ENCODE measurements at regions not wholly inside any gene's neighbourhood (a gene's known extent, or its start where the extent isn't known, plus 50 kb on each side); places are given as distances from the start of the nearest gene placed in this dataset.
A peak's percentile ranks its signal among the peaks of the same experiment; 100 is the strongest.
"Not testable (repeated sequence)": the region's sequence is repeated elsewhere in the genome, so short reads cannot be mapped to it uniquely, and the experiment has no call there.

DNA sequence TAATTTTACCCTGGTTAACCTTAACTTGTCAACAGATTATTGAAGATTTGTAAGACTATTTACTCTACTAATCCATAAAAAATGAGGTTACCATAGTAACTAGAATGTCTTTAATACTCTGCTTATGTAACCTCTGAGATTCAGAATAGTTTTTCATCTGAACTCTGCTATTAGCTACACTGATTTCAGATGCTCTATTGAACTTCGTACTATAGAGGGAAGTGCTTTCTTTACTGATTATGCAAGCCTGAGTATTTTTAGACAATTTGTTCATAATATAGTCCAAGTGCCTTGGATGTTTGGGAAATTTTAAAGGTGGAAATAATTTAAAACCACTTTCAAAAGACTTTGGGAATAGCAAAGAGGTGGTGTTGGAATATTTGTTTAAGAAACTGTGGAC lies 107.9 kb upstream of the GBE1 start:
- in situ Hi-C loops (cut with HindIII; ENCODE audit: low pct_unique_long_range_greater_than_20kb, low sequenced_read_pairs) = no loop called here
- no peak for DNase-seq (ENCODE audit: low read depth)

DNA sequence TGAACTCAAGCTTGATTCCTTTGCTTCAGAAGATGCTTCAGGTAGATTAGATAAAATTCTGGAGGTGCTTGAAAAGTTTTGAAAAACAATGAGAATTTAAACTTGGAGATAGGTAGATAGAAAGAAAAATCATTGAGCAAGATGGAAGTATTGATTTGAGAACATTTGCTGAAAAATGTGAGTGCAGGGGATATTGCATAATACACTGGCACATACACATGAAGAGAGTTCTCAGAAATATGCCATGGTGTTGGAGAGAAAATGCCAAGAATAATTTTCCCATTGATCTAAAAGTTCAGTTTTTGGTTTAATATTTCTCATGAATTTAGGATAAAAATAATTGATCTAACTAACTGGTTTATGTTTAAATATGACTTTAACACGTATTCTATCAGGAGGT lies 107.2 kb upstream of the GBE1 start:
- in situ Hi-C loops (cut with HindIII; ENCODE audit: low pct_unique_long_range_greater_than_20kb, low sequenced_read_pairs) = no loop called here
- DNase-seq (ENCODE audit: low read depth) = no peak

DNA sequence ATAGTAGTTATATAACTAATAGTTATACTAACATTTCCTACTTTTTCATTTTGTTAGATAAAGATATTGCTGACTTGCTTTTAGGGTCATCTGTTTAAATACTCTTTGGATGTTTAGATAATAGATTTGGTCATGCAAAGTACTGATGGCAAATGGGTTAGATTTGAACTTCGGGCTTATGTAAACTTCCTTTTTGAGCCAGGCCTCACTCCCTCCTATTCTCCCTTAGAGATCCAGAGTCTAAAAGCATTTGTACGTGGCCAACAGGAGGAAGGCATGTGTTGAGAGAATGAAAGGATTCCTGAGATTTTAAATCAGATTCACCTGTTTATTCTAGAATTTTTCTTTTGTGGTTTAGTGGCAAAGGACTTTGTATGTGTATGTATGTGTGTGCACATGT lies 106.4 kb upstream of the GBE1 start:
- DNase-seq (ENCODE audit: low read depth) = no peak
- in situ Hi-C loops (cut with HindIII; ENCODE audit: low pct_unique_long_range_greater_than_20kb, low sequenced_read_pairs) = no loop called here

GRCh38 chr3:81865164-81865563 lies 103.7 kb upstream of the GBE1 start:
- DNase-seq (ENCODE audit: low read depth); in situ Hi-C loops (cut with HindIII; ENCODE audit: low pct_unique_long_range_greater_than_20kb, low sequenced_read_pairs): not testable (repeated sequence)

- in situ Hi-C loops (cut with HindIII; ENCODE audit: low pct_unique_long_range_greater_than_20kb, low sequenced_read_pairs) = no loop called here
- DNase-seq (ENCODE audit: low read depth) = no peak
Observed at GRCh38 chr3:81864272-81864671, 102.8 kb upstream of the GBE1 start.

- in situ Hi-C loops (cut with HindIII; ENCODE audit: low pct_unique_long_range_greater_than_20kb, low sequenced_read_pairs) = no loop called here
- no peak for DNase-seq (ENCODE audit: low read depth)
Observed at GRCh38 chr3:81863756-81864155, 102.3 kb upstream of the GBE1 start.

GRCh38 chr3:81861593-81861992 lies 100.1 kb upstream of the GBE1 start:
- DNase-seq (ENCODE audit: low read depth) = no peak
- in situ Hi-C loops (cut with HindIII; ENCODE audit: low pct_unique_long_range_greater_than_20kb, low sequenced_read_pairs) = no loop called here

- DNase-seq (ENCODE audit: low read depth) = no peak
- in situ Hi-C loops (cut with HindIII; ENCODE audit: low pct_unique_long_range_greater_than_20kb, low sequenced_read_pairs) = no loop called here
Observed at GRCh38 chr3:81859524-81859923, 98.1 kb upstream of the GBE1 start.

DNA sequence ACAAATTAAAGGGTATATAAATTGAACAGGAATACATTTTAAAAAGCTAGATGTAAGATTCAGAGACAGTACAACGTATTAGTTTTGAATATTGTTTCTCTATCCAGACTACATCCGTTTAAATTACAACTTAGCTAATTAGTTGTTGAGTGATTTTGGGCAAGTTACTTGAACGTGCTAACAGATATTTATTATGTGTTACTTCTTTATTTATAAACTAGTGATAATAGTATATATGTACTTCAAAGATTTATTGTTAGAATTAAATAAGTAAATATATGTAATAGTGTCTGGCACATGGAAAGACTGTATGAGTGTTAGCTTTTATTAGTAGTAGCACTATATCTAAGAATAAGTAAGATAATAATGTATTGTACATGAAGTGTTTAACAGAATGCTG lies 92.0 kb upstream of the GBE1 start:
- DNase-seq (ENCODE audit: low read depth) = no peak
- in situ Hi-C loops (cut with HindIII; ENCODE audit: low pct_unique_long_range_greater_than_20kb, low sequenced_read_pairs) = no loop called here

GRCh38 chr3:81851176-81851575 lies 89.7 kb upstream of the GBE1 start:
- in situ Hi-C loops (cut with HindIII; ENCODE audit: low pct_unique_long_range_greater_than_20kb, low sequenced_read_pairs) = no loop called here
- DNase-seq (ENCODE audit: low read depth) = no peak

DNA sequence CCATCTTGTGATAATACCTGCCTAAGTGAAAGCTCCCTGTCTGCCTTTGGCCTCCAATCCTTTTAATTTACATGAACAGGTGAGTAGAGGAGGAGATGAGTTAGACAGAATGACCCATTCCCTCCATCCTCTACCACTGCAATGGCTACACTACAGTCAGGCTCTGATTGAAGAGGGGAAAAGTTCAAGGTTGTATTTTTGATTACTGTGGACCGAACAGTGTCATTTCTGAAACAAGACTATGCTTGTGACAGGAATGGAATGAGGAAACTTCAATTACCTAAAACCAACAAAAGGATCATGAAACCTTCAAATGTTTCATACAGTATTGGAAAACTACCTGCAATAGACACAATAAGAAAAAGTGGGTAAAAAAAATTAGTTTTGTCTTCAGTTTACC lies 85.5 kb upstream of the GBE1 start:
- no peak for DNase-seq (ENCODE audit: low read depth)
- in situ Hi-C loops (cut with HindIII; ENCODE audit: low pct_unique_long_range_greater_than_20kb, low sequenced_read_pairs) = no loop called here

DNA sequence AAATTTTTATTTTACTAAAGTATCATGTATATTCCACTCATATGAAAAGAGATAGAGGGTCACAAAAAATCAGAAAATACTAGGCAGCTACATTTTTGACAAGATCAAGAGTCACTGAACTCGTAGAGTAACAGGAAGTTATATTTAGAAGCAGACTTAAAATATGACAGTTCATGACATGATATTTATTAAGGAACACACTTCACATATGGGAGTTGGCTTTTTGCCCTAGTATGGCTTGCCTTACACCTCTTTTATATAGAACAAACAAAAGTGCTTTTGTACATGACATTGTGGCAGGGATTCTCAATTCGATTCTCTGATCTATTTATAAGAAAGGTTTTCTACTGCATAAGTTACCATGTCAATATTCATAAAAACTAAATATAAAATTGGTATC lies 80.1 kb upstream of the GBE1 start:
- no peak for DNase-seq (ENCODE audit: low read depth)
- in situ Hi-C loops (cut with HindIII; ENCODE audit: low pct_unique_long_range_greater_than_20kb, low sequenced_read_pairs) = no loop called here

DNA sequence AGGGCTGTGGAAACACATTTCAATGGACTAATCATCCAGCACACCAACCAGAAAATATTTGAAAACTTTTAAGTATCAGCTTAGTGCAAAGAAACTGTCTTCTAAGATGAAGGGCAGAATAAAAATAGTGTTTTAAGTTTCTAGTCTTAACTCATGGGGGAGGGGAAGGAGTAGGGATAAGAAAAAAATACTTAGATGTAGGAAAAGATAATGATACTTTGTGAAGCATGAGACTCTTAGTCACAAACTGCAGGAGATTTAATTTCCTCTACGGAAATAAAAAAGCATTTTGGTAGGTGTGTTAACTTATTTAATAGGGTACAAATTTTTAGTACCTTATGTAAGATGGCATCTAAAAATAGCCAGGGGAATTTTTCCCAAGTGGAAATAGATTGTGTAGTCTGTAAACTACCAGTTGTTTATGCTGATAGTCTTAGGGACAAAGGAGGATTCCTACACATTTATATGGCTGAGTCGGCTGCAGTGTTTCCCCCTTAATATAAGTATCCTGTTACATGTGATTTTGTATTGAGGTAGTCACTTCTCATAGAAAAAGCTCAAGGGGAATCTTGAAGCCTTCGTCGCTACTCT lies 78.2 kb upstream of the GBE1 start:
- in situ Hi-C loops (cut with HindIII; ENCODE audit: low pct_unique_long_range_greater_than_20kb, low sequenced_read_pairs) = no loop called here
- DNase-seq (ENCODE audit: low read depth) = no peak

DNA sequence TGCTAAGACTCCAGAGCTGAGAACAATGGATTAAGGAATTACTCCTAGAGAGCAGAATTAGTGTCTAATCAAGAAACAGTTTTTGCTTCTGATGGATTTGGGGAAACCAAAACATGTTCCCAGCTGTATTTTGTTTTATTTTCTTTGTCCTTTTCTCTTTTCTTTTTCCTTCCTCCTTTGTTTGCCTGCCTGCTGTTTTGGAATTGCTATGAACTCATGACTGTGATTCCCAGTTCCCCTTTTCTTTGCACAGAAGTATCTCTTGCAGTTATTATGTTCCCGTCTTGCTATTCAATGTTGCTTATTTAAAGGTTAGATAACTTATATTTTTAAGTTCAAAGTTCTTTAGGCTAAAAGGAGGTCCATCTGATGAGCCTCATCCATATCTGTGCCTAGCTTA lies 77.0 kb upstream of the GBE1 start:
- DNase-seq (ENCODE audit: low read depth) = no peak
- in situ Hi-C loops (cut with HindIII; ENCODE audit: low pct_unique_long_range_greater_than_20kb, low sequenced_read_pairs) = no loop called here

- no peak for DNase-seq (ENCODE audit: low read depth)
- in situ Hi-C loops (cut with HindIII; ENCODE audit: low pct_unique_long_range_greater_than_20kb, low sequenced_read_pairs) = no loop called here
Observed at GRCh38 chr3:81837071-81837593, 75.7 kb upstream of the GBE1 start.

GRCh38 chr3:81829937-81830336 lies 68.5 kb upstream of the GBE1 start:
- no peak for DNase-seq (ENCODE audit: low read depth)
- in situ Hi-C loops (cut with HindIII; ENCODE audit: low pct_unique_long_range_greater_than_20kb, low sequenced_read_pairs) = no loop called here

GRCh38 chr3:81829272-81829671 lies 67.8 kb upstream of the GBE1 start:
- in situ Hi-C loops (cut with HindIII; ENCODE audit: low pct_unique_long_range_greater_than_20kb, low sequenced_read_pairs); DNase-seq (ENCODE audit: low read depth): not testable (repeated sequence)

GRCh38 chr3:81823882-81824395 lies 62.5 kb upstream of the GBE1 start:
- DNase-seq (ENCODE audit: low read depth) = peak; percentile 25
- in situ Hi-C loops (cut with HindIII; ENCODE audit: low pct_unique_long_range_greater_than_20kb, low sequenced_read_pairs) = no loop called here

DNA sequence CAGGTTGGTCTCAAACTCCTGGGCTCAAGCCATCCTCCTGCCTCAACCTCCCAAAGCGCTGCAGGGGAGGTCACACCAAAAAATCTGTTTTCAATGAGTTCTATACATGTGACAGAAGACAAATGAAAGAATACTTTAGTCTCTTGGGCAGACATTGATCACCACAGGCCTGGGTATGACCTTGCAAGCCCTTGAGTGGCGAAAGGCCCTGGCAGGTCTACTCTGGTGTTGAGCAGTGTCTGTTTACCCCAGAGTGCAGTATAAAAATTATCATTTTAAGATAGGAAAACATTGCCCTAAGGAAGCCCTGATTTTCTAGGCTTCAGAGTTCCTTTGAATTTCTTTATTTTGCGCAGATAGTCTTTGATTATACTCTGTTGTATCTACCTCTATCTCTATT lies 61.6 kb upstream of the GBE1 start:
- DNase-seq (ENCODE audit: low read depth) = no peak
- in situ Hi-C loops (cut with HindIII; ENCODE audit: low pct_unique_long_range_greater_than_20kb, low sequenced_read_pairs) = no loop called here

- in situ Hi-C loops (cut with HindIII; ENCODE audit: low pct_unique_long_range_greater_than_20kb, low sequenced_read_pairs) = no loop called here
- peak; percentile 58 for DNase-seq (ENCODE audit: low read depth)
Observed at GRCh38 chr3:81816473-81817250, 55.2 kb upstream of the GBE1 start.
